Activated CD8-positive, alpha-beta T cell treated with anti-CD3 and anti-CD28 coated beads for 36 hours (primary cell): ENCODE measurements at regions not wholly inside any gene's neighbourhood (a gene's known extent, or its start where the extent isn't known, plus 50 kb on each side); places are given as distances from the start of the nearest gene placed in this dataset.

Source experiments
- ATAC-seq: fragments of 200-7000 bp; cut with Tn5 transposase; one replicate; pipeline ENCODE4 v1.10.0; 2021; ENCODE audit warnings: mild to moderate bottlenecking, moderate library complexity
- CTCF ChIA-PET: fragments of 350-600 bp; sonication (Branson Sonifier 250); formaldehyde crosslinking; loops from one replicate; lab custom pipeline; 2021; ENCODE audit warnings: antibody characterized with exemption; lab: Charles Lee
- POLR2A ChIA-PET: fragments of 350-600 bp; sonication (Branson Sonifier 250); formaldehyde crosslinking; loops from one replicate; lab custom pipeline; 2021; ENCODE audit warnings: antibody characterized with exemption; lab: Charles Lee
- DNase-seq: peaks from one replicate; pipeline ENCODE4 v3.0.0-alpha.2; 2020
- H3K27ac Mint-ChIP-seq: one replicate; pipeline ENCODE4 v1.8.0; 2021; ENCODE audit warnings: mild to moderate bottlenecking, mixed read lengths
- H3K27me3 Mint-ChIP-seq: one replicate; pipeline ENCODE4 v1.8.0; 2021; ENCODE audit warnings: mixed read lengths
- H3K36me3 Mint-ChIP-seq: one replicate; pipeline ENCODE4 v1.8.0; 2021; ENCODE audit warnings: low read depth, mixed read lengths
- H3K4me1 Mint-ChIP-seq: one replicate; pipeline ENCODE4 v1.8.0; 2021; ENCODE audit warnings: low read depth, mixed read lengths
- H3K4me3 Mint-ChIP-seq: one replicate; pipeline ENCODE4 v1.8.0; 2021; ENCODE audit warnings: mild to moderate bottlenecking, moderate library complexity, mixed read lengths
- H3K9me3 Mint-ChIP-seq: one replicate; pipeline ENCODE4 v1.8.0; 2021; ENCODE audit warnings: mixed read lengths
- CTCF ChIP-seq: fragments of 200-600 bp; IDR thresholded peaks from one replicate; pipeline ENCODE4 v1.8.0; 2022; ENCODE audit warnings: antibody characterized with exemption, mild to moderate bottlenecking
- intact Hi-C: fragments of 100-400 bp; cut with micrococcal nuclease; formaldehyde crosslinking; loops from one replicate; pipeline ENCODE4 v1.10.0; 2022

- intact Hi-C loops = no loop called here
- no peak overlapping the region for H3K27ac Mint-ChIP-seq
- ChIA-PET CTCF (no interaction called here), POLR2A (no interaction called here)
- no peaks in the 10 kb centered on the region for H3K9me3 Mint-ChIP-seq
- TF ChIP-seq CTCF = no peak
- ATAC-seq (no peak), DNase-seq (no peak)
- no peaks in the 10 kb centered on the region for H3K36me3 Mint-ChIP-seq
- H3K4me3 Mint-ChIP-seq = no peak overlapping the region
- no peaks in the 10 kb centered on the region for H3K4me1 Mint-ChIP-seq
- no peaks in the 10 kb centered on the region for H3K27me3 Mint-ChIP-seq
Observed at GRCh38 chr4:14458463-14458862, 543.8 kb upstream of the CPEB2 start.

- no peak for DNase-seq
- no peak for TF ChIP-seq CTCF
- no peak for ATAC-seq
- no peaks in the 10 kb centered on the region for H3K36me3 Mint-ChIP-seq
- no peak overlapping the region for H3K4me3 Mint-ChIP-seq
- CTCF ChIA-PET = no interaction called here
- intact Hi-C loops = no loop called here
- H3K27me3 Mint-ChIP-seq = peaks cover 2% of the 10 kb centered on the region
- POLR2A ChIA-PET = interaction anchor here (0.5 kb wide), 1 partner anchor 518 kb away, joined by 5 read pairs; no protein-coding TSS in a partner anchor
- no peaks in the 10 kb centered on the region for H3K9me3 Mint-ChIP-seq
- no peak overlapping the region for H3K27ac Mint-ChIP-seq
- H3K4me1 Mint-ChIP-seq = no peaks in the 10 kb centered on the region
Observed at GRCh38 chr4:14465057-14465456, 537.2 kb upstream of the CPEB2 start.

GRCh38 chr4:14465507-14465906 is 536.8 kb upstream of the CPEB2 start:
- Mint-ChIP-seq H3K27me3 (peaks cover 2% of the 10 kb centered on the region), H3K4me1 (no peaks in the 10 kb centered on the region), H3K36me3 (no peaks in the 10 kb centered on the region), H3K9me3 (no peaks in the 10 kb centered on the region), H3K4me3 (no peak overlapping the region), H3K27ac (no peak overlapping the region)
- no peak for ATAC-seq
- TF ChIP-seq CTCF = no peak
- DNase-seq = no peak
- ChIA-PET CTCF (no interaction called here), POLR2A (no interaction called here)
- intact Hi-C loops = no loop called here

GRCh38 chr4:14478504-14478903 is 523.8 kb upstream of the CPEB2 start:
- Mint-ChIP-seq H3K36me3 (no peaks in the 10 kb centered on the region), H3K4me1 (no peaks in the 10 kb centered on the region), H3K4me3 (no peak overlapping the region), H3K9me3 (peaks cover 2% of the 10 kb centered on the region), H3K27me3 (peaks cover 3% of the 10 kb centered on the region), H3K27ac (no peak overlapping the region)
- ChIA-PET POLR2A (no interaction called here), CTCF (no interaction called here)
- no peak for TF ChIP-seq CTCF
- DNase-seq (no peak), ATAC-seq (no peak)
- intact Hi-C loops = no loop called here

GRCh38 chr4:14496408-14496807 is 505.9 kb upstream of the CPEB2 start:
- no peak overlapping the region for H3K27ac Mint-ChIP-seq
- ChIA-PET POLR2A (no interaction called here), CTCF (no interaction called here)
- H3K4me1 Mint-ChIP-seq = no peaks in the 10 kb centered on the region
- no peaks in the 10 kb centered on the region for H3K27me3 Mint-ChIP-seq
- H3K9me3 Mint-ChIP-seq = no peaks in the 10 kb centered on the region
- intact Hi-C loops = no loop called here
- no peak for TF ChIP-seq CTCF
- no peaks in the 10 kb centered on the region for H3K36me3 Mint-ChIP-seq
- no peak for DNase-seq
- ATAC-seq = no peak
- no peak overlapping the region for H3K4me3 Mint-ChIP-seq
